Jurkat, Clone E6-1 (cell line): ENCODE measurements at regions not wholly inside any gene's neighbourhood (a gene's known extent, or its start where the extent isn't known, plus 50 kb on each side); places are given as distances from the start of the nearest gene placed in this dataset.

Source experiments
- DNase-seq: peaks from one replicate; pipeline ENCODE4 v3.0.0-alpha.2; 2011; ENCODE audit warnings: low read depth, low spot score
- H3K4me3 ChIP-seq: 2 replicates; pipeline ENCODE4 v1.5.1; 2011; ENCODE audit warnings: mild to moderate bottlenecking, low read length, control low read depth, moderate library complexity

DNA sequence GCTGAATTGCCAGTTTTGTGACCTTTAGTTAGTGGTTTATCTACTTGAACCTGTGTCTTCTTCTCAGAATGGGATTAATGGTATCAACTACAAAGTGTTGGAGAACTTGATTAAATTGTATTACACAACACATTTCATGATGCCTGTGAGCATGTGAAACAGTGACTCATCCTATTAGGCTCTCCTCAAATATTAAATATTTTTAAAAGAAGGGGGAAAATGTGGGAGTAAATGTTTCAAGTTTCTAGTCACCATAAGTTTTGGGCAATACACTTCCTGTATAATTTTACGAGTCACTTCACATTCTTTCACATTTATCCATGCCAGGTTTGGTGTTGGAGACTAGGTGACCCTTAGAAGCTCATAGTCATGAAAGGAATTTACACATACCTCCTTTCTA, 147.0 kb downstream of the HS3ST1 start:
- no peak overlapping the region for H3K4me3 ChIP-seq
- DNase-seq, result no peak

DNA sequence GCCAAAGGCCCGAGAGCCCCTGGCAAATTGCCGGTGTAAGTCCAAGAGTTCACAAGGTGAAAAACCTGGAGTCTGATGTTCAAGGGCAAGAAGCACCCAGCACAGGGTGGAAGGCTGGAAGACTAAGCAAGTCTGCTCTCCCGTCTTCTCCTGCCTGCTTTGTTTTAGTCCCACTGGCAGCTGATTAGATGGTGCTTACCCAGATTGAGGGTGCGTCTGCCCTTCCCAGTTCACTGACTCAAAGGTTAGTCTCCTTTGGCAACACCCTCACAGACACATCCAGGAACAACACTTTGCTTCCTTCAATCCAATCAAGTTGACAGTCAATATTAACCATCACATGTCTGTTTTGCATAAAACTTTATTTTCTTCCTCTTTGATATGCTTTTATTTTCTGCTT, 157.4 kb downstream of the HS3ST1 start:
- DNase-seq, result no peak
- H3K4me3 ChIP-seq, result no peak overlapping the region

DNA sequence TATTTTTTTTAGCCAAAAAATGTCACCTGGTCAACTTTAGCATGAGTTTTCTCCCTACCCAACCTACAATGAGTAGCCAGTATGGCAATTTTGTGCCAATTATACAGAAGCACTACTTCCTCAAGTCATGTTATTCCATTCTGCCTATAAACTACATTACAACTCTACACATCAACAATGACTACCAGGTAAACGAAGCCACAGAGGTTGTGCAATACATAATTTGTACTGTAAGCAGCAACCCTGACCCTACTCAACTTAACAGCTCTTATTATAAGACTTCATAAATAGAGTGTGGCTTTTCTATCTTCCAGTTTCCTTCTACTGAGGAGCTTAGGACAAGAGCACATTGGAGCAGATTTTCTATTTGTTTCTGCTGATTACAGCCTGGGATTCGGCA, 160.5 kb downstream of the HS3ST1 start:
- H3K4me3 ChIP-seq, result no peak overlapping the region
- no peak for DNase-seq

DNA sequence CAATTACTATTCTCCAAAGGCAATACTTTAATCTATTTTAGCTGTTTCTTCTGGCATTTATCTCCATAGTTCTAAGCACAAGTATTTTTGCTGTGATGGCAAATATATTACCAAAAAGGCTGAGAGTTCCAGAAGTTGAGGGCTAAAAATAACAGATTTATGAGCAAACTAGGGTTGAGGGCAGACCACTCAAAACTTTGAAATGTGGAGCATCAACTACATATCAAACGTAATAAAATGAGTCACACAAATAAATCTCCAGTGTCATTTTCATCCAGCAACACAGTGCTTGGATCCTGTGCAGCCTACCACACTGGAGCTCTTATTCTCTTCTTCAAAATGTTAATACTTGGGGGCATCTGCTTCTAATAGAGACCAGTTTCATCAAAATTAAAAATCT, 163.9 kb downstream of the HS3ST1 start:
- H3K4me3 ChIP-seq, result no peak overlapping the region
- DNase-seq, result no peak

GRCh38 chr4:11264346-11264745, 164.3 kb downstream of the HS3ST1 start:
- no peak overlapping the region for H3K4me3 ChIP-seq
- DNase-seq, result no peak

GRCh38 chr4:11263208-11263607, 165.5 kb downstream of the HS3ST1 start:
- no peak overlapping the region for H3K4me3 ChIP-seq
- no peak for DNase-seq

DNA sequence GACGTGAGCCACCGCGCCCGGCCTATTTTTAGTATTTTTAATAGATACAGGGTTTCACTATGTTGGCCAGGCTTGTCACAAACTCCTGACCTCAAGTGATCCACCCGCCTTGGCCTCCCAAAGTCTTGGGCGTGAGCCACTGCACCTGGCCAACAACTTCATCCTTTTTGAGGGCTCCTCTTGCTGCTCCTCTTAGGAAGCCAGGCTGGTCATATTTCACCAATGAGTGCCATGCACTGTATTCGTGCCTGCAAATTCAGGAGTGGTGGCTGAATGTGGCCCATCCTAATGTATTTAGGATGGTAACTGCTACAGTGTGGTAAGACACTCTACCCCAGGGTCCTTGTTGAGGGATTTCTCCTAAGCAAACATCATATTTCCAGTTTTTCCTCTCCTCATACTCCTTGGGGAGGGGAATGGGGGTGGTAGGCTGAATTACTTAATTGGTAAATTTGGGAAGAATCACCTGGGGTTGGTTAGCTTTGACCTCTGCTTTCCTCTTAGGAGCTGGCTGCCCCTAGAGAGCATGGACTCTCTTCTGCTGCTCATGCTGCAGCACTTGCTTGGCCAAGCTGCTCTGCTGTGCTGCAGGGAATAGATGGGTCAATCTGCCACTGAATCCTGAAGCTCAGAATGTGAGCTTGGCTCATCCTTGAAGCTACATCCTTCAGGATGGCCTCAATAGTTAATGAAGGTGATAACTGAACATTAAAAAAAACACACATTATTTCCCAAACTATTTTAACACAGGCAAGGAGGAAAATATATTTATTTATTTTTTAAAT, 167.4 kb downstream of the HS3ST1 start:
- H3K4me3 ChIP-seq, result no peak overlapping the region
- DNase-seq, result no peak

- DNase-seq, result no peak
- no peak overlapping the region for H3K4me3 ChIP-seq
These were observed 168.9 kb downstream of the HS3ST1 start for GRCh38 chr4:11259837-11260236.

GRCh38 chr4:11252149-11252548, 176.5 kb downstream of the HS3ST1 start:
- peak; percentile 49 for DNase-seq
- H3K4me3 ChIP-seq, result no peak overlapping the region

DNA sequence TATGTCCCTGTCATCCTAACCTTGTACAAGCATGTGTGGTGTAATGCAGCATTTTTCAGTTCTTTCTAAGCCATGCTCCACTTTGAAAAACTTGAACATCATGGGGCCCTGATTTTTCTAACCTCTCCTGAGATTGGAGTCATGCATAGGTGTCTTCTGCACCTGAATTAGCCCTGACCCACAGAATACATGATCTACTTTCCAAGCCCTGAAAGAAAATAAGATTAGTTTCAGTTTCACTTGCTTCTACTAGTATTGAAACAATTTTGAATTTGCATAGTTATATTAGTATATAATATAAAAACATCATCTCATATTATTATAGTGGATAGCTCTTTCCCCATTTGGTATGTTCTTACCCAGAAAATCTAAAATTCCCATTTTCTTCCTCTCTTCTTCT, 178.2 kb downstream of the HS3ST1 start:
- DNase-seq, result no peak
- no peak overlapping the region for H3K4me3 ChIP-seq

- no peak for DNase-seq
- no peak overlapping the region for H3K4me3 ChIP-seq
These were observed 196.7 kb downstream of the HS3ST1 start for GRCh38 chr4:11232015-11232414.

- no peak overlapping the region for H3K4me3 ChIP-seq
- no peak for DNase-seq
These were observed 197.8 kb downstream of the HS3ST1 start for GRCh38 chr4:11230866-11231265.

DNA sequence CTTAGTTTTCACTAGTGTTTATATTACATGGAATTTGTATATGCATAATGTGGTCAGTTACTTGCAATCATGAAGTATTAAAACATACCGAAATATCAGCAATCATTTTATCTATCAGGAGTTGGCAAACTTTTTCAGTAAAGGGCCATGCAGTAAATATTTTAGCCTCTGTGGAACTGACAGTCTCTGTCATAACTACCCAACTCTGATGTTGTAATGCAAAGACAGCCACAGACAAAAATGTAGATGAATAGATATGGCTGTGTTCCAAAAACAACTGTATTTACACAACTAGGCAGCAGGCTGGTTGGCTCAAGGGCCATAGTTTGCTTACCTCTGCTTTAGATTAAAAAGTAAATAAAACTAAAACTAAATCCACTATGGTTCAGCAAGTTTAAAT, 200.2 kb downstream of the HS3ST1 start:
- no peak for DNase-seq
- H3K4me3 ChIP-seq, result no peak overlapping the region

GRCh38 chr4:11223311-11223710, 205.4 kb downstream of the HS3ST1 start:
- no peak for DNase-seq
- H3K4me3 ChIP-seq, result no peak overlapping the region

- no peak for DNase-seq
- H3K4me3 ChIP-seq, result no peak overlapping the region
These were observed 210.0 kb downstream of the HS3ST1 start for GRCh38 chr4:11218692-11219091.

- H3K4me3 ChIP-seq, result no peak overlapping the region
- DNase-seq, result no peak
These were observed 212.2 kb downstream of the HS3ST1 start for GRCh38 chr4:11216520-11216919.

DNA sequence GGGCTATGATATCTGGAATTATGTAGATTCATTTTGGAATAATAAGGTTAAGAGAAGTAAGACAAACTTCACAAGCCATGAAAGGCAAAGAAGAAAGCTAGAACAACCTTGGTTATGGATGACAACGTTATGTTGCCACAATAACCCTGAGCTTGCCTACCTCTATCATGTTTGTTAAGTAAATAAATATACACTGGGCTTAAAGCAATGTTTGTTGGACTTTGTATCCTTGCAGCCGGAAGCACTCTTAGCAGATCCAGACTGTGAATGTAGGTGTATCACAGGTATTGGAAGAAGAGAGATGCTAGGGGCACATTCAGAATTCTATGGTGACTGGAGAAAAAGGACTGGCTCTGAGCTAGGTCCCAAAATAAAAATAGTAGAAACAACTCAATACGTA, 214.4 kb downstream of the HS3ST1 start:
- no peak for DNase-seq
- no peak overlapping the region for H3K4me3 ChIP-seq

- H3K4me3 ChIP-seq, result no peak overlapping the region
- DNase-seq, result no peak
These were observed 218.9 kb downstream of the HS3ST1 start for GRCh38 chr4:11209826-11210225.

- H3K4me3 ChIP-seq, result no peak overlapping the region
- peak; percentile 28 for DNase-seq
These were observed 227.4 kb downstream of the HS3ST1 start for GRCh38 chr4:11201256-11201655.

DNA sequence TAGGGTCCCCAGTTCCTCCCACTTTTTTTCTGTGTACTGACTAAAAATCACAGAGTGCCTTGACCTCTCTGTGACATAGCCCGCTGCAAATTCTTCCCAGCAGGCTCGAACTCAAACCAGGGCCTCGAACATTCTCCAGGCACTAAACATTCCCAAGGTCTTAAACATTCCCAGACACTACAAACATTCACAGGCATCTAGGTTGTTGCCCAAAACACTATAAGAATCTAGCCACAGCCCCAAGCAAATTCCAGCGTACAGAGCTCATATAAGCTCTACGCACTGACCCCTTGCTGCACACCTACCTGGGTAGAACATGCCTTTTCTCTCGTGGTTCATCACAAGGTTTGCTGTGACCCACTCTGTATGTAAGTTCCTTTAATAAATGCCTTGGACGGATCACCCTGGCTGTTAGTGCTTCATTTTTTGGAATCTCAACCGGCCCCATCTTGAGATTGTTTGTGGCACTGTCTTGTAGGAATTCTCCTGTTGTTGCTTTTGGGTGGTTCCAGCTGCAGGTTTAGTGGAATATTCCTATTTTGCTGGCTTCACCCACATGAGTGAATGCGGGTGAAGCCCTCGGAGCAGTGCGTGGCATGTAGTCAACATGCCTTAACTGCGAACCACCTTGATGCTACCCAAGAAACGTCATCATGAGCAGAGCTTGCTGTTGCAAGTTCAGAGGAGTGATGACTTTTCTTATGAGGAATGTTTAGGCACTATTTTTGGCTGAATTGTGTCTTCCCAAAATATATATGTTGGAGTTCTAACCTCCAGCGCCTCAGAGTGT, 230.0 kb downstream of the HS3ST1 start:
- DNase-seq, result no peak
- no peak overlapping the region for H3K4me3 ChIP-seq
